GM19025 (cell line): ENCODE measurements at regions not wholly inside any gene's neighbourhood (a gene's known extent, or its start where the extent isn't known, plus 50 kb on each side); places are given as distances from the start of the nearest gene placed in this dataset.

Source experiments
- ATAC-seq: cut with Tn5 transposase; IDR thresholded peaks from one replicate; pipeline ENCODE4 v1.9.1; 2021; ENCODE audit warnings: mild to moderate bottlenecking, low read depth, moderate library complexity; ENCODE audit not compliant: unreplicated experiment

- no peak for ATAC-seq
These were observed 133.4 kb upstream of the CXCR4 start for GRCh38 chr2:136251197-136251884.

- ATAC-seq, result no peak
These were observed 132.2 kb upstream of the CXCR4 start for GRCh38 chr2:136250131-136250530.

GRCh38 chr2:136248907-136249306, 131.0 kb upstream of the CXCR4 start:
- ATAC-seq, result no peak

GRCh38 chr2:136248242-136248641, 130.3 kb upstream of the CXCR4 start:
- no peak for ATAC-seq

- no peak for ATAC-seq
These were observed 129.4 kb upstream of the CXCR4 start for GRCh38 chr2:136247204-136247950.

GRCh38 chr2:136246086-136246669, 128.2 kb upstream of the CXCR4 start:
- ATAC-seq, result peak; percentile 76

GRCh38 chr2:136245211-136245610, 127.3 kb upstream of the CXCR4 start:
- ATAC-seq, result no peak

GRCh38 chr2:136244536-136244885, 126.6 kb upstream of the CXCR4 start:
- ATAC-seq, result no peak

- ATAC-seq, result no peak
These were observed 125.9 kb upstream of the CXCR4 start for GRCh38 chr2:136243638-136244535.

- ATAC-seq, result no peak
These were observed 124.8 kb upstream of the CXCR4 start for GRCh38 chr2:136242687-136243277.

- no peak for ATAC-seq
These were observed 124.2 kb upstream of the CXCR4 start for GRCh38 chr2:136242100-136242499.

GRCh38 chr2:136239079-136239685, 121.2 kb upstream of the CXCR4 start:
- ATAC-seq, result no peak

- peak; percentile 85 for ATAC-seq
These were observed 120.5 kb upstream of the CXCR4 start for GRCh38 chr2:136238286-136239078.

GRCh38 chr2:136236019-136236418, 118.1 kb upstream of the CXCR4 start:
- no peak for ATAC-seq

- ATAC-seq, result no peak
These were observed 117.6 kb upstream of the CXCR4 start for GRCh38 chr2:136235546-136235945.

- no peak for ATAC-seq
These were observed 116.3 kb upstream of the CXCR4 start for GRCh38 chr2:136234261-136234660.

GRCh38 chr2:136233298-136233697, 115.3 kb upstream of the CXCR4 start:
- no peak for ATAC-seq

- no peak for ATAC-seq
These were observed 114.7 kb upstream of the CXCR4 start for GRCh38 chr2:136232456-136233172.

- no peak for ATAC-seq
These were observed 112.5 kb upstream of the CXCR4 start for GRCh38 chr2:136230464-136230863.
